ENCODE measurements at regions not wholly inside any gene's neighbourhood (a gene's known extent, or its start where the extent isn't known, plus 50 kb on each side); places are given as distances from the start of the nearest gene placed in this dataset.
"Not testable (repeated sequence)": the region's sequence is repeated elsewhere in the genome, so short reads cannot be mapped to it uniquely, and the experiment has no call there.

GRCh38 chr12:97005174-97005573 lies 98.1 kb downstream of the NEDD1 start:
- DNase-seq (ENCODE audit: low read depth in 2 of 2) = no peak

- DNase-seq (ENCODE audit: low read depth in 2 of 2) = no peak
Observed at GRCh38 chr12:97005646-97006045, 98.6 kb downstream of the NEDD1 start.

GRCh38 chr12:97006585-97006984 lies 99.5 kb downstream of the NEDD1 start:
- no peak for DNase-seq (ENCODE audit: low read depth in 2 of 2)

GRCh38 chr12:97016163-97016562 lies 109.1 kb downstream of the NEDD1 start:
- no peak for DNase-seq (ENCODE audit: low read depth in 2 of 2)

- no peak for DNase-seq (ENCODE audit: low read depth in 2 of 2)
Observed at GRCh38 chr12:97017213-97017612, 110.2 kb downstream of the NEDD1 start.

- no peak for DNase-seq (ENCODE audit: low read depth in 2 of 2)
Observed at GRCh38 chr12:97022536-97023230, 115.6 kb downstream of the NEDD1 start.

GRCh38 chr12:97024393-97024792 lies 117.3 kb downstream of the NEDD1 start:
- no peak for DNase-seq (ENCODE audit: low read depth in 2 of 2)

- DNase-seq (ENCODE audit: low read depth in 2 of 2) = no peak
Observed at GRCh38 chr12:97026901-97027300, 119.8 kb downstream of the NEDD1 start.

- DNase-seq (ENCODE audit: low read depth in 2 of 2) = no peak
Observed at GRCh38 chr12:97027482-97027881, 120.4 kb downstream of the NEDD1 start.

GRCh38 chr12:97038131-97038530 lies 131.1 kb downstream of the NEDD1 start:
- DNase-seq (ENCODE audit: low read depth in 2 of 2) = no peak

- DNase-seq (ENCODE audit: low read depth in 2 of 2) = no peak
Observed at GRCh38 chr12:97038834-97039233, 131.8 kb downstream of the NEDD1 start.

GRCh38 chr12:97046901-97047300 lies 139.8 kb downstream of the NEDD1 start:
- DNase-seq (ENCODE audit: low read depth in 2 of 2) = no peak

GRCh38 chr12:97047361-97047760 lies 140.3 kb downstream of the NEDD1 start:
- no peak for DNase-seq (ENCODE audit: low read depth in 2 of 2)

- no peak for DNase-seq (ENCODE audit: low read depth in 2 of 2)
Observed at GRCh38 chr12:97048421-97049035, 141.5 kb downstream of the NEDD1 start.

GRCh38 chr12:97050509-97050908 lies 143.5 kb downstream of the NEDD1 start:
- no peak for DNase-seq (ENCODE audit: low read depth in 2 of 2)

- DNase-seq (ENCODE audit: low read depth in 2 of 2) = no peak
Observed at GRCh38 chr12:97051341-97051740, 144.3 kb downstream of the NEDD1 start.

GRCh38 chr12:97061171-97061570 lies 154.1 kb downstream of the NEDD1 start:
- DNase-seq (ENCODE audit: low read depth in 2 of 2) = no peak

- no peak for DNase-seq (ENCODE audit: low read depth in 2 of 2)
Observed at GRCh38 chr12:97063292-97063935, 156.4 kb downstream of the NEDD1 start.

GRCh38 chr12:97075161-97075933 lies 168.3 kb downstream of the NEDD1 start:
- no peak for DNase-seq (ENCODE audit: low read depth in 2 of 2)

GRCh38 chr12:97075934-97076630 lies 169.0 kb downstream of the NEDD1 start:
- no peak for DNase-seq (ENCODE audit: low read depth in 2 of 2)

- DNase-seq (ENCODE audit: low read depth in 2 of 2) = not testable (repeated sequence)
Observed at GRCh38 chr12:97076912-97077311, 169.9 kb downstream of the NEDD1 start.

GRCh38 chr12:97082029-97082428 lies 175.0 kb downstream of the NEDD1 start:
- no peak for DNase-seq (ENCODE audit: low read depth in 2 of 2)
